ENCODE measurements at regions not wholly inside any gene's neighbourhood (a gene's known extent, or its start where the extent isn't known, plus 50 kb on each side); places are given as distances from the start of the nearest gene placed in this dataset.

GRCh38 chr14:85079842-85080730 lies 449.9 kb upstream of the FLRT2 start:
- no peak for DNase-seq (ENCODE audit: low read depth in 4 of 4, low spot score in 3 of 4)

- DNase-seq (ENCODE audit: low read depth in 4 of 4, low spot score in 3 of 4) = no peak
These were observed 445.6 kb upstream of the FLRT2 start for GRCh38 chr14:85084344-85084743.

GRCh38 chr14:85085981-85086380 lies 444.0 kb upstream of the FLRT2 start:
- DNase-seq (ENCODE audit: low read depth in 4 of 4, low spot score in 3 of 4) = no peak

DNA sequence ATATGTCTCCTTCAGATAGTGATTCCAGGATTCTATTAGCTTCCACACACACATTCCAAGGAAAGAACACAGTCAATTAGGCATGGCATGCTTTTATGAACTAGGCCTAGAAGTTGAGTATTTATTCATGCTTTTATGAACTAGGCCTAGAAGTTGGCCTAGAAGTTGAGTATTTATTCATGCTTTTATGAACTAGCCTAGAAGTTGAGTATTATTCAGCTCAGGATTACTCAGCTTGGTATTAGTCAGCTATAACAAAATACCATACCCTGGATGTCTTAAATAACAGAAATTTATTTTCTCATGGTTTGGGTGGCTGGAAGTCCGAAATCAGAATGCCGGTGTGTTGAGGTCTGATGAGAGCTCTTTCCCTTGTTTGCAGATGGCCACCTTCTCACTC lies 442.7 kb upstream of the FLRT2 start:
- DNase-seq (ENCODE audit: low read depth in 4 of 4, low spot score in 3 of 4) = no peak

DNA sequence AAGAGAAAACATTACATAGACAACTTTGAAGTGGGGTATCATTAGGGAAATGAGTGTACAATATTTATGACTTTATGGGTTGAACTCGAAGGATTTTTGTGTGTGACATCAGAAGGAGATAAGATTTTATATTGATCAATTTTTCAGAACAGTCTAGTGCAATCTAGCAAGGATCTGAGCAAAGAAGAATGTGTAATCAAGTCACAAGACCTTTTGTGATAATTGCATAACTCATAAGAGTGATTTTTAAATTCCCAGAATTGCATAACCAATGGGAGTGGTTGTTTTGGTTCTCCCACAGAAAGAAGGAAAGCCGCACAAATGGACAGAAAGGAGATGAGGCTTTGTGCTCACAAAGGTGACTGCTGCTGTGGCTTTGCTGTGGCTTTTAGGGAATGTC lies 441.8 kb upstream of the FLRT2 start:
- DNase-seq (ENCODE audit: low read depth in 4 of 4, low spot score in 3 of 4) = no peak

GRCh38 chr14:85090681-85091080 lies 439.3 kb upstream of the FLRT2 start:
- DNase-seq (ENCODE audit: low read depth in 4 of 4, low spot score in 3 of 4) = no peak

DNA sequence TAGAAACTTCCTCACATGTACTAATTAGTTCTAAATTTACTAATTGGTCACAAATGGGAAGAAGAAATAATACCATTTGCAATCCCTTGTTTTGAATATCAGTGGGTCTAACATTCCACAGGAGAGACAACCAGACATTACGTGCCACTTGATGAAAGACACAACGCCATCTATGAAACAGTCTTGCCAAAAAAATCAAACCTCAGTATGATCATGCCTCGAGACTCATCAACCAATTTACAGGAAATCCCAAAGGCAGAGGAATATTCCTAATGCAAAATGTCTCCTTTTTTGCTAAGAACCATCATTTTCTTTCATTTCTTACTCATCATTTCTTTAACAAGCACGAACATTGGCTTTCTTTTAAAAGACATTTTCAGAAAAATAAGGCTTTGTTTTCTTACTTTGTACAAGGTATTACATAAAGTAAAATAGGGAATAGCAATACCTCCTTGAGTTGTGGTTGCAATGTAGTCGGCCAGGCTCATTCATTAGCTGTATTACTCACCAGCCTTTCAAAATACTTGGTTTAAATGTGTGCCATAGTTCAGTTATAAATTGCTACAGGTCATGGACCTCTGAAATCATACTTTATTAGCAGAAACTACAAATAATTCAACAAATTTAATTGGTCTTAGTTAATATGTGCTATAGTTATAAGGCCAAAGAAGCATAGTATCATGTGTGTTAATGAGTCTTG lies 436.2 kb upstream of the FLRT2 start:
- DNase-seq (ENCODE audit: low read depth in 4 of 4, low spot score in 3 of 4) = no peak

DNA sequence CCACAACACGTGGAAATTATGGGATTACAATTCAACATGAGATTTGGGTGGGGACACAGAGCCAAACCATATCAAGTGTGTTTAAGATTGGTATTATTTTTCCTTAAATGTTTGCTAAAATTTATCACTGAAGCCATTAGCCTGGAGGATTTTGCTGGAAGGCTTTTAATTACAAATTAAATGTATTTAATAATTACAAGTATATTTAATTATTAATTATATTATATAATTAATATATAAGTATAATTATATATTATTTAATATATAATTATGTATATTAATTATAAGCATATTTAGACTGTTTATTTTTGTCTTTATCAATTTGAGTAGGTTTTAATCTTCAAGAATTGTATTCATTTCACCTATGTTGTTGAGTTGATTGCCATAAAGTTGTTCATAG lies 427.4 kb upstream of the FLRT2 start:
- no peak for DNase-seq (ENCODE audit: low read depth in 4 of 4, low spot score in 3 of 4)

DNA sequence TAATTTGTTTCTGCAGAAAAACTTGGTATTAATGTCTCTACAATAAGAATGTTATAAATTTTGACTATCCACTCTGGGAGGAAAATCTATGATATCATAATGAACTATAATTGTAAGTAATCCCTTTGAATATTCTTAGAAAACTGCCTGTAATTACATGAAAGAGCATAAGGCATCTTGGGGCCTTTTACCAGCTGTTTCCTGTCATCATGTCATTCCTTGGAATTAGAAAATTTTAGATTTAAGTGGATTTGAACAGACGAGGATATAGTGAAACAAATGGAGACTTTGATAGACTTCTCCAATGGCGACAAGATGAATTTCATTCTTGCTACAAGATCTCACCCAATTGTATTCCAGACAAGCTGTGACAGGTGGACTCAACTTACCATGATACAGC lies 423.4 kb upstream of the FLRT2 start:
- no peak for DNase-seq (ENCODE audit: low read depth in 4 of 4, low spot score in 3 of 4)

DNA sequence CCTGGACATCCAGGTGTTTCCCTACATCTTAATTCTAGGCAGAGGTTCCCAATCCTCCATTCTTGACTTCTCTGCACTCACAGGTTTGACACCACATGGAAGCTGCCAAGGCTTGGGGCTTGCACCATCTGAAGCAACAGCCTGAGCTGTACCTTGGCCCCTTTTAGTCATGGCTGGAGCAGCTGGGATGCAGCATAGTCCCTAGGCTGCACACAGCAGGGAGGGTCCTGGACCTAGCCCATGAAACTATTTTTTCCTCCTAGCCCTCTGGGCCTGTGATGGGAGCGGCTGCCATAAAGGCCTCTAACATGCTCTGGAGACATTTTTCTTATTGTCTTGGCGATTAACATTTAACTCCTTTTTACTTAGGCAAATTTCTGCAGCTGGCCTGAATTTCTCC lies 417.2 kb upstream of the FLRT2 start:
- DNase-seq (ENCODE audit: low read depth in 4 of 4, low spot score in 3 of 4) = no peak

- no peak for DNase-seq (ENCODE audit: low read depth in 4 of 4, low spot score in 3 of 4)
These were observed 414.0 kb upstream of the FLRT2 start for GRCh38 chr14:85115921-85116320.

GRCh38 chr14:85118274-85118673 lies 411.7 kb upstream of the FLRT2 start:
- no peak for DNase-seq (ENCODE audit: low read depth in 4 of 4, low spot score in 3 of 4)

- no peak for DNase-seq (ENCODE audit: low read depth in 4 of 4, low spot score in 3 of 4)
These were observed 407.3 kb upstream of the FLRT2 start for GRCh38 chr14:85122690-85123089.

DNA sequence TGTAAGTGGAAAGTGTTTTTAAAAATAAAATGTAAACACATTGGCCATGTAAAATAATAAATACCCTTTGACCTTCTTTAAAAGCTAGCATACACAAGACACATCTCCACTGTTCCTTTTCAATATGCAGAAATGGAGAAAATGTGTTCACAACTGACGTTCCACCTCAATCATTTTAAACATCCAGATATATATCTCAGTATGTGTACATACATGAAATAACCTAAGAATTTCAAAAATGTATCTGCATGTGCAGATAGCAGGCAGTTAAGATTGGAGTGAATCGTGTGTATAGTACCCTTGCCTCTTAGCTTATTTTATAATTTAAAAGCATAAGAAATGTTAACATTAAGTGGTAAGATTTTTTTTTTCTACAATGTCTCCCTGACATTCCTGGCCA lies 406.2 kb upstream of the FLRT2 start:
- DNase-seq (ENCODE audit: low read depth in 4 of 4, low spot score in 3 of 4) = no peak

DNA sequence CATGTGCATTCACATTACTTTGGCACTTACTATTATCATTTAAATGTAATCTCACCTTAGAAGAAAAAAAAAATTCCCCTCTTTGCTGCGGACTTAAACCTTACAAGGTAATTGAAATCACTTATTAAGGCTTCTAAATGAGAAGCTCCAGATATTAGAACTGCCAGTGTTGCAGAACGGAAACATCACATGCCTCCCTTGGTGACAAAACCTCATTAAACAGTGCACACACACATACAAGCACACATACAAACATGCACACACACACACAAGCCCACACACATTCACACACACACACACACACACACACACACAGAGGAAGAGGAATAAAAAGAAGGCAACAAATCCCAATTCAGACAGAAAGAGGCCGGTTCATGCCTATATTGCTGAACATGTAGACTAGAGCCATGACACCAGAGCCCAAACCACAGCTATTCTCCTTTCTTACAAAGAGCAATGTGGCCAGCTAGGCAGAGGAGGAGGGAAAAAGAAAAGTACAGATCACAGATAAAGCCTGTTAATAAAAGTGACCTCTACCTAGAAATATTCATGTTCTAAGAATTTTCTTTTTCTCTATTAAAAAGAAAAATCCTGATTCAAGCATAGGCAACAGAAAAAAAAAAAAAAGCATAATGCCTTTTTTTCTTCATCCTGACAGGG lies 405.2 kb upstream of the FLRT2 start:
- DNase-seq (ENCODE audit: low read depth in 4 of 4, low spot score in 3 of 4) = no peak

DNA sequence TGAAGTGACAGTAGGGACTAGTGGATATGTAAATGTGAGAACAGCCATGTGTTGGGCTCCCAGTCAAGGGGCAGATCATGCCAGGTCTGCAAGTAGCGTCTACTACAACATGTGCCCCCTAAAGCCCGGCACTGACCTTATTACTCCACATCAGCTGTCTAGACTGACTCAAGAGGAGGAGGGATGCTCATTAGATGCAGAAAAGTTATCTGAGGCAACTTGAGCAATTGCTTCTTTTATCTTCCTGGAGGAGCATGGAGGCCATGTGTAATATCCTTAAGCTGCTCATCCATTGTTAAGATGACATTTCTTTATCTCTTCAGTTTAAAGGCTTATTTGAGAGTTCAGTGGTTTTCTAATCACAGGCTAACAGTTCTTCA lies 404.7 kb upstream of the FLRT2 start:
- DNase-seq (ENCODE audit: low read depth in 4 of 4, low spot score in 3 of 4) = no peak

DNA sequence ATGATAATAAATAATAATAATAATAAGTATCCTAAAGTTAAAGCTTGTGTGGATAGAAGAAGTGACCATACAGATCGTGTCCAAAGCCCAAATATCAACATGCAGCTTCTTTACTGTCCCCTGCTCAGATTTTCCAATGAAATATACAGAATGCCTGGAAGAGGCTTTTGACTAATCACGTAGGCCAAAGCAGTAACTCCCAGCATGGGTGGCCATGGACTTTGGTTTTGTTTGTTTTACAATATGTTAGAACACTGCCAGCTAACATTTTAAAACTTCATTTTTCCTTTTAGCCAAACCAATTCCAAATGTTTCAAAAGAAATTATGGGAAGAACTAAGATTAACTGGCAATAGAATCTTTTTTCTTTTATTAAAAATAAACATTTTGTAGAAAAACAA lies 400.0 kb upstream of the FLRT2 start:
- no peak for DNase-seq (ENCODE audit: low read depth in 4 of 4, low spot score in 3 of 4)

DNA sequence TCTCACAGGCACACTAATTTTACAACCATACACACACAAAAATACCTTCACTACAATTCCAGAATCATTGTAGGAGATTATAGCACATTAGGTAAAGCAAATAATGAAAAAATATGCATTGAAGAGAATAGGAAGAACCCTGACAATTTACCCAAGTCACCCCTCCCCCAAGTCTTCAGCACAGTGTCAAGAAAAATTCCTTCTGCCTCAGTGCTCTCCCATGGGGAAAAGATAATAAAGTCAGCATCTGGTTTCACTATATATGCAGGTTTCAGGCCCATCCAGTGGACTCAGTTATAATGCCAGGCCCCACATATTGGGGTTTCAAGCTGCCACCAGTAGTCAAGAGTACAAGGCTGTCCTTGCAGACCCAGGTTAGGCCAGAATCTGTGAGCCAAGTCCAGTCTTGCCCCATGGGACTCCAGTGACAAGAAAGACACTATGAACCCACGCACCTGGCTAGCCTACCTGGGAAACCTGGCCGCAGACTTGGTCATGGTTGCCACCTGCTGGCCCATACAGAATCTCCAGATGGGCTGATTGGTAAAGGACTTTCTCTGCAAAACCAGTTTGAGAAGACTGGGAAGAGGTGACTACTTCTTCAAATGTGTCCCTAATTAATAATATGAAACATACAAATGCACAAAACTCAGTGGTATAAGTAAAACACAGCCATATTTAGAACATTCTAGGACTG lies 398.6 kb upstream of the FLRT2 start:
- DNase-seq (ENCODE audit: low read depth in 4 of 4, low spot score in 3 of 4) = no peak

DNA sequence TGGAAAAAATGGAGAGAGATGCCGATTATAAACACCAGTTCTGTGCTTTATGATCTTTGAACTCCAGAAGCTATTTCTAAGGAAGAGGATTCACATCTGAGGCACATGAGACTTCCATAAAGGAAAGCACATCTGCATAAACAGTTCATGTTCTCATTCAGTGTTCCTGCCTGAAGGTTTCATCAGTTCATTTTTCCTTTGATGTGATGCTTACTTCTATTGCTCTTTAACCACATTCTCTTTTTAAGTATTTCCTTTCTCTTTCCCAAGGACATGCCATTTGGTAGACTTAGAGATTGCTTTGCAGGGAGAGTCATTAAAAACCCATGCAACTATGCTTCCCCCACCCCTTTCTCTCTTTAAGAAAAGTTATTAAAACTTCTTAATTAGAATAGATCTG lies 387.0 kb upstream of the FLRT2 start:
- DNase-seq (ENCODE audit: low read depth in 4 of 4, low spot score in 3 of 4) = no peak

DNA sequence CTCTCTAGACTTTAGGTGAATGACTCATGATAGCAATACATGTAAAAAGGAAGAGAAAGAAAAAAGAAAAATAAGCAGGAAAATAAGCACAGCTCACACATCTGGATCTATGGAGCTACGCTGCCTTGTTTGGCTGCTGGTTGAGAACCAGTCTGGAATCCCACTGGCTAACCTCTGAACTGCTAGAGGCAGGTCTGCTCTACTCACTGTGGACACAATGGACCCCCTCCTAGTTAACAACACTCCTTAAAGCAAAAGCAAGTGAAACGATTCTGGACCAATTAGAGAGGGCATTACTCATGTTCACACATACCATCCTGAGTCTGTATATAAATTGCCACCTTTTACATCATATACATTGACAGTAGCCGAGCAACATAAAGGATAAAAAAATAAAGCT lies 383.2 kb upstream of the FLRT2 start:
- DNase-seq (ENCODE audit: low read depth in 4 of 4, low spot score in 3 of 4) = no peak

DNA sequence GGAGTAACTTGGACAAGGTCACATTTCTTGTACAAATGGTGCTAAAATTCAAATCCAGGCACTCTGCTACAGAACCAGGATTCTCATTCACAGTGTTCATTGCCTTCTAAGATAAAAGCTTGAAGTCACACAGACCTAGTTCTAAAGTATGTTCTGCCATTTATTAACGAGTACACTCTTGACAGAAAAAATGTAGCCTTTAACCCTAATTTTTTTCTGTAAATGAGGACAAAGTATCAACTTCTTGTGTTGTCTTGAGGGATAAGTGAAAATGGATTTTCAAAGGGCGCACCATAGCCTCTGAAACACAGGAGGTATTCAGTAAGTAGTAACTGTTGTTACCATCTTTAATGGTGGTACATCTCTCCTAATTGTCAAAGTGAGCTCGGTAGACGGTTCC lies 379.8 kb upstream of the FLRT2 start:
- no peak for DNase-seq (ENCODE audit: low read depth in 4 of 4, low spot score in 3 of 4)
